ENCODE measurements at regions not wholly inside any gene's neighbourhood (a gene's known extent, or its start where the extent isn't known, plus 50 kb on each side); places are given as distances from the start of the nearest gene placed in this dataset.

GRCh38 chr15:62658498-62658897 is 384.0 kb upstream of the TPM1 start:
- TF ChIP-seq SPI1 (IDR thresholded peaks at IDR 0.05; ENCODE audit: low read depth, low read length) (no peak), POLR2A (IDR thresholded peaks at IDR 0.05; ENCODE audit: low read depth, low read length) (no peak), POLR2AphosphoS5 (IDR thresholded peaks at IDR 0.05; ENCODE audit: low read depth, low read length) (no peak), TAF1 (IDR thresholded peaks at IDR 0.05; ENCODE audit: low read depth, low read length) (no peak), POU2F2 (IDR thresholded peaks at IDR 0.05; ENCODE audit: low read depth, low read length) (no peak)
